ENCODE measurements at regions not wholly inside any gene's neighbourhood (a gene's known extent, or its start where the extent isn't known, plus 50 kb on each side); places are given as distances from the start of the nearest gene placed in this dataset.

- Histone ChIP-seq H3K9ac (ENCODE audit: extremely low read depth, low read length, poor library complexity, severe bottlenecking) (no peak overlapping the region), H3K27ac (ENCODE audit: low read depth, low read length) (no peak overlapping the region), H3K27me3 (ENCODE audit: control insufficient read depth, insufficient read depth, low read length, poor library complexity, severe bottlenecking) (no peaks in the 10 kb centered on the region), H3K9me3 (ENCODE audit: control insufficient read depth, low read length) (peaks cover 12% of the 10 kb centered on the region), H3K4me1 (ENCODE audit: control insufficient read depth, insufficient read depth, low read length) (no peaks in the 10 kb centered on the region), H3K4me3 (ENCODE audit: low read length) (no peak overlapping the region), H3K36me3 (ENCODE audit: control insufficient read depth, insufficient read depth, low read length) (no peaks in the 10 kb centered on the region)
- no peak overlapping the region for H3K4me3 Mint-ChIP-seq
- 80 to 100% methylated on average over 1 of the region's 1 CpG for WGBS, 2 experiments (ENCODE audit: insufficient coverage in 1 of 2, insufficient read length in 1 of 2)
- H3K27me3 Mint-ChIP-seq (ENCODE audit: insufficient read depth): peaks cover 6% of the 10 kb centered on the region
- no peak overlapping the region for H3K27ac Mint-ChIP-seq
- TF ChIP-seq, protein P1, sequence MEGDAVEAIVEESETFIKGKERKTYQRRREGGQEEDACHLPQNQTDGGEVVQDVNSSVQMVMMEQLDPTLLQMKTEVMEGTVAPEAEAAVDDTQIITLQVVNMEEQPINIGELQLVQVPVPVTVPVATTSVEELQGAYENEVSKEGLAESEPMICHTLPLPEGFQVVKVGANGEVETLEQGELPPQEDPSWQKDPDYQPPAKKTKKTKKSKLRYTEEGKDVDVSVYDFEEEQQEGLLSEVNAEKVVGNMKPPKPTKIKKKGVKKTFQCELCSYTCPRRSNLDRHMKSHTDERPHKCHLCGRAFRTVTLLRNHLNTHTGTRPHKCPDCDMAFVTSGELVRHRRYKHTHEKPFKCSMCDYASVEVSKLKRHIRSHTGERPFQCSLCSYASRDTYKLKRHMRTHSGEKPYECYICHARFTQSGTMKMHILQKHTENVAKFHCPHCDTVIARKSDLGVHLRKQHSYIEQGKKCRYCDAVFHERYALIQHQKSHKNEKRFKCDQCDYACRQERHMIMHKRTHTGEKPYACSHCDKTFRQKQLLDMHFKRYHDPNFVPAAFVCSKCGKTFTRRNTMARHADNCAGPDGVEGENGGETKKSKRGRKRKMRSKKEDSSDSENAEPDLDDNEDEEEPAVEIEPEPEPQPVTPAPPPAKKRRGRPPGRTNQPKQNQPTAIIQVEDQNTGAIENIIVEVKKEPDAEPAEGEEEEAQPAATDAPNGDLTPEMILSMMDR (conservative IDR thresholded peaks at IDR 0.05): no peak
- no peak for DNase-seq
- H3K4me1 Mint-ChIP-seq: no peaks in the 10 kb centered on the region
- peaks cover 18% of the 10 kb centered on the region for H3K9me3 Mint-ChIP-seq
- H3K36me3 Mint-ChIP-seq (ENCODE audit: low read depth): no peaks in the 10 kb centered on the region
Observed at GRCh38 chr6:71099649-71100048, 142.8 kb upstream of the B3GAT2 start.

- H3K27me3 ChIP-seq (ENCODE audit: control insufficient read depth, insufficient read depth, low read length, poor library complexity, severe bottlenecking): no peaks in the 10 kb centered on the region
- TF ChIP-seq, protein P1 (conservative IDR thresholded peaks at IDR 0.05): peak; percentile 27
- H3K36me3 ChIP-seq (ENCODE audit: control insufficient read depth, insufficient read depth, low read length): no peaks in the 10 kb centered on the region
- 97 to 100% methylated on average over 1 to 2 of the region's 2 CpGs for WGBS, 2 experiments (ENCODE audit: insufficient coverage in 1 of 2, insufficient read length in 1 of 2)
- H3K4me1 Mint-ChIP-seq: no peaks in the 10 kb centered on the region
- peaks cover 12% of the 10 kb centered on the region for H3K9me3 ChIP-seq (ENCODE audit: control insufficient read depth, low read length)
- H3K4me1 ChIP-seq (ENCODE audit: control insufficient read depth, insufficient read depth, low read length): no peaks in the 10 kb centered on the region
- no peaks in the 10 kb centered on the region for H3K36me3 Mint-ChIP-seq (ENCODE audit: low read depth)
- H3K9me3 Mint-ChIP-seq: peaks cover 16% of the 10 kb centered on the region
- H3K27ac Mint-ChIP-seq: no peak overlapping the region
- H3K9ac ChIP-seq (ENCODE audit: extremely low read depth, low read length, poor library complexity, severe bottlenecking): no peak overlapping the region
- H3K4me3 Mint-ChIP-seq: no peak overlapping the region
- no peak overlapping the region for H3K27ac ChIP-seq (ENCODE audit: low read depth, low read length)
- no peak for DNase-seq
- H3K27me3 Mint-ChIP-seq (ENCODE audit: insufficient read depth): peaks cover 7% of the 10 kb centered on the region
- H3K4me3 ChIP-seq (ENCODE audit: low read length): no peak overlapping the region
Observed at GRCh38 chr6:71103130-71103529, 146.3 kb upstream of the B3GAT2 start.

DNA sequence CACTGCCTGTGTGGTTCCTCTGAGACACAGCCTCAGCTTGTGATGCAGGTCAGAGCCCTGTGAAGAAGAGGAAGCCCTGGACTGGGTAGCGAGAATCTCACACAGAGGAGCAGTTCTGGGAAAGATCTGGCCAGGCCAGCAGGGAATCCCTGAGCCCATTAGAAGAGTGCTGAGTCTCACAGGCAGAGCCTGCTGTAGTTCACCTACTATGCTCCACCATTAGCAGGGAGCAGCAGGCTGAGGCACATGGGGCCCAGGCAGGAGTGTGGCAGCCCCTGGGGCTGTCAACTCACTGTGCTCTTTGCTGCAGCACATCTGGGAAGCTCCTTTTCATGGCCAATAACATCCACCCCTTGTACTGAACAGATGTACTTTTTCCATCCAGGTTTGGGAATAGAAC, 146.8 kb upstream of the B3GAT2 start:
- no peaks in the 10 kb centered on the region for H3K27me3 ChIP-seq (ENCODE audit: control insufficient read depth, insufficient read depth, low read length, poor library complexity, severe bottlenecking)

More for the DNA sequence above, 146.8 kb upstream of the B3GAT2 start:
- H3K36me3 ChIP-seq (ENCODE audit: control insufficient read depth, insufficient read depth, low read length): no peaks in the 10 kb centered on the region
- Mint-ChIP-seq H3K27ac (no peak overlapping the region), H3K9me3 (peaks cover 16% of the 10 kb centered on the region), H3K36me3 (ENCODE audit: low read depth) (no peaks in the 10 kb centered on the region), H3K27me3 (ENCODE audit: insufficient read depth) (peaks cover 7% of the 10 kb centered on the region), H3K4me1 (no peaks in the 10 kb centered on the region), H3K4me3 (no peak overlapping the region)
- 95% methylated on average over 1 of the region's 1 CpG; no CpG with 5 or more reads in 1 of the 2 experiments for WGBS, 2 experiments (ENCODE audit: insufficient coverage in 1 of 2, insufficient read length in 1 of 2)
- no peak overlapping the region for H3K27ac ChIP-seq (ENCODE audit: low read depth, low read length)
- H3K9me3 ChIP-seq (ENCODE audit: control insufficient read depth, low read length): peaks cover 12% of the 10 kb centered on the region
- H3K4me1 ChIP-seq (ENCODE audit: control insufficient read depth, insufficient read depth, low read length): no peaks in the 10 kb centered on the region
- no peak overlapping the region for H3K4me3 ChIP-seq (ENCODE audit: low read length)
- TF ChIP-seq, protein P1 (conservative IDR thresholded peaks at IDR 0.05): no peak
- DNase-seq: no peak
- H3K9ac ChIP-seq (ENCODE audit: extremely low read depth, low read length, poor library complexity, severe bottlenecking): no peak overlapping the region

Data from endodermal cell (in vitro differentiated cells).